HFF-Myc (cell line): ENCODE measurements at regions not wholly inside any gene's neighbourhood (a gene's known extent, or its start where the extent isn't known, plus 50 kb on each side); places are given as distances from the start of the nearest gene placed in this dataset.

Source experiments
- DNase-seq: peaks from one replicate; pipeline ENCODE4 v3.0.0-alpha.2; 2011; ENCODE audit warnings: low read depth; ENCODE audit errors: extremely low read depth
- H3K4me3 ChIP-seq: replicated peaks from 2 replicates; pipeline ENCODE4 v1.5.1; 2011; ENCODE audit warnings: low read depth, mild to moderate bottlenecking, control low read depth, low read length
- CTCF ChIP-seq: IDR thresholded peaks from 2 replicates; pipeline ENCODE4 v1.5.1; 2012; ENCODE audit warnings: mild to moderate bottlenecking, low read depth, low read length, control low read depth; ENCODE audit errors: missing control alignments

- no peak for TF ChIP-seq CTCF
- no peak overlapping the region for H3K4me3 ChIP-seq
- no peak for DNase-seq
Measured at GRCh38 chr17:79353548-79353947, 257.3 kb downstream of the RBFOX3 start.

- TF ChIP-seq CTCF, result no peak
- no peak overlapping the region for H3K4me3 ChIP-seq
Measured at GRCh38 chr17:79353016-79353415, 257.8 kb downstream of the RBFOX3 start.

GRCh38 chr17:79350533-79350932 is 260.3 kb downstream of the RBFOX3 start:
- DNase-seq, result no peak
- H3K4me3 ChIP-seq, result no peak overlapping the region
- TF ChIP-seq CTCF, result no peak

More at GRCh38 chr17:79353016-79353415, 257.8 kb downstream of the RBFOX3 start:
- no peak for DNase-seq

- H3K4me3 ChIP-seq, result no peak overlapping the region
- no peak for TF ChIP-seq CTCF
- no peak for DNase-seq
Measured at GRCh38 chr17:79349506-79350400, 261.1 kb downstream of the RBFOX3 start.

- no peak for DNase-seq
- TF ChIP-seq CTCF, result no peak
- no peak overlapping the region for H3K4me3 ChIP-seq
Measured at GRCh38 chr17:79342376-79342775, 267.8 kb downstream of the ENGASE start.

GRCh38 chr17:79341816-79342215 is 267.2 kb downstream of the ENGASE start:
- TF ChIP-seq CTCF, result no peak
- H3K4me3 ChIP-seq, result no peak overlapping the region
- DNase-seq, result no peak
